SK-N-SH (cell line): ENCODE measurements at regions not wholly inside any gene's neighbourhood (a gene's known extent, or its start where the extent isn't known, plus 50 kb on each side); places are given as distances from the start of the nearest gene placed in this dataset.

ENCODE experiments used
- CTCF ChIA-PET: fragments of 300-600, 350-600 bp; formaldehyde crosslinking; extraction: SDS; loops from one replicate; lab custom pipeline; 2021; lab: Yijun Ruan, JAX
- POLR2A ChIA-PET: fragments of 350-600 bp; sonication (Branson Sonifier 250); formaldehyde crosslinking; extraction: SDS; loops from one replicate; lab custom pipeline; 2020; ENCODE audit warnings: antibody characterized with exemption, inconsistent platforms; lab: Yijun Ruan, JAX
- DNase-seq: peaks from one replicate; pipeline ENCODE4 v3.0.0; 2012
- H2AFZ ChIP-seq: fragments of 200-600 bp; sonication (generic); 2 replicates; pipeline ENCODE4 v1.8.1; 2016; ENCODE audit warnings: antibody characterized with exemption, mild to moderate bottlenecking, low read depth
- H3F3A ChIP-seq: fragments of 200-600 bp; sonication (generic); replicated peaks from 2 replicates; pipeline ENCODE3; 2016; ENCODE audit warnings: antibody characterized with exemption, mild to moderate bottlenecking; ENCODE audit not compliant: insufficient read depth
- H3K27ac ChIP-seq, 2 experiments: fragments of 200-500 bp in 1 of 2; fragments of 200-600 bp in 1 of 2; sonication (Bioruptor generic) in 1 of 2; sonication (generic), shearing (Covaris generic) in 1 of 2; 2 replicates each; pipeline versions ENCODE4 v1.5.1 to v1.6.1; 2014 to 2016; ENCODE audit warnings: low read depth in 2 of 2, inconsistent platforms in 1 of 2, low read length in 1 of 2, mild to moderate bottlenecking in 1 of 2, mixed read lengths in 1 of 2
- H3K27me3 ChIP-seq: fragments of 200-600 bp; sonication (generic), shearing (Covaris generic); 2 replicates; pipeline ENCODE4 v1.6.1; 2016; ENCODE audit warnings: mixed run types; ENCODE audit not compliant: insufficient read depth
- H3K36me3 ChIP-seq, 2 experiments: fragments of 200-500 bp in 1 of 2; fragments of 200-600 bp in 1 of 2; sonication (Bioruptor generic) in 1 of 2; sonication (generic) in 1 of 2; replicated peaks in 1 of 2; 2 replicates each; pipeline versions ENCODE3 to v1.5.1; 2014 to 2016; ENCODE audit warnings: low read length in 1 of 2, mild to moderate bottlenecking in 1 of 2; ENCODE audit not compliant: insufficient read depth in 2 of 2, control insufficient read depth in 1 of 2
- H3K4me1 ChIP-seq, 2 experiments: fragments of 200-500 bp in 1 of 2; fragments of 200-600 bp in 1 of 2; sonication (Bioruptor generic) in 1 of 2; sonication (generic), shearing (Covaris generic) in 1 of 2; 2 replicates each; pipeline versions ENCODE4 v1.5.1 to v1.6.1; 2014 to 2016; ENCODE audit warnings: low read depth in 1 of 2, low read length in 1 of 2, mixed run types in 1 of 2; ENCODE audit not compliant: insufficient read depth in 2 of 2, control insufficient read depth in 1 of 2
- H3K4me2 ChIP-seq: fragments of 200-600 bp; sonication (generic), shearing (Covaris generic); 2 replicates; pipeline ENCODE4 v1.6.1; 2017; ENCODE audit warnings: mixed run types
- H3K4me3 ChIP-seq, 2 experiments: fragments of 200-500 bp in 1 of 2; fragments of 200-600 bp in 1 of 2; sonication (Bioruptor generic) in 1 of 2; sonication (generic), shearing (Covaris generic) in 1 of 2; 2 replicates each; pipeline versions ENCODE4 v1.5.1 to v1.8.1; 2014 to 2016; ENCODE audit warnings: low read depth in 2 of 2, inconsistent platforms in 1 of 2, low read length in 1 of 2, mild to moderate bottlenecking in 1 of 2, mixed read lengths in 1 of 2, moderate library complexity in 1 of 2
- H3K79me2 ChIP-seq: fragments of 200-600 bp; sonication (generic); 2 replicates; pipeline ENCODE4 v1.8.1; 2017; ENCODE audit warnings: mild to moderate bottlenecking; ENCODE audit not compliant: insufficient read depth
- H3K9ac ChIP-seq: fragments of 200-600 bp; sonication (generic); 2 replicates; pipeline ENCODE4 v1.6.1; 2017; ENCODE audit warnings: mixed run types
- H3K9me2 ChIP-seq: fragments of 200-600 bp; sonication (generic); 2 replicates; pipeline ENCODE4 v1.6.1; 2017; ENCODE audit warnings: mixed run types
- H3K9me3 ChIP-seq: fragments of 200-600 bp; sonication (generic); 2 replicates; pipeline ENCODE4 v1.6.1; 2017; ENCODE audit warnings: mixed run types, mild to moderate bottlenecking, moderate library complexity
- H4K20me1 ChIP-seq: fragments of 200-600 bp; sonication (generic); 2 replicates; pipeline ENCODE4 v1.6.1; 2017; ENCODE audit warnings: mild to moderate bottlenecking, mixed run types; ENCODE audit not compliant: insufficient read depth
- CHD2 ChIP-seq: fragments of 150-350 bp; IDR thresholded peaks from 2 replicates; pipeline ENCODE4 v1.6.1; 2018; ENCODE audit warnings: low read length; ENCODE audit not compliant: partially characterized antibody
- CTCF ChIP-seq: fragments of 200-600 bp; sonication (generic); IDR thresholded peaks from 2 replicates; pipeline ENCODE4 v1.6.1; 2017; ENCODE audit warnings: antibody characterized with exemption, mild to moderate bottlenecking, moderate library complexity
- ELF1 ChIP-seq: IDR thresholded peaks from 2 replicates; pipeline ENCODE4 v1.4.0; 2012
- FOSL2 ChIP-seq: IDR thresholded peaks from 2 replicates; pipeline ENCODE4 v1.4.0; 2012; ENCODE audit warnings: low read depth, mild to moderate bottlenecking, moderate library complexity, borderline replicate concordance
- FOXJ3 ChIP-seq: sonication (generic); formaldehyde crosslinking; IDR thresholded peaks from 2 replicates; pipeline ENCODE4 v1.5.1; 2020; ENCODE audit warnings: mild to moderate bottlenecking, missing genetic modification reagents
- GABPA ChIP-seq: IDR thresholded peaks from 2 replicates; pipeline ENCODE4 v1.4.0; 2012; ENCODE audit warnings: low read depth, mild to moderate bottlenecking
- JUND ChIP-seq: IDR thresholded peaks from 2 replicates; pipeline ENCODE4 v1.4.0; 2012
- MAX ChIP-seq: IDR thresholded peaks from 2 replicates; pipeline ENCODE4 v1.4.0; 2012; ENCODE audit warnings: low read depth
- MEF2A ChIP-seq: IDR thresholded peaks from 2 replicates; pipeline ENCODE4 v1.4.0; 2012; ENCODE audit warnings: low read depth, borderline replicate concordance
- NFIC ChIP-seq: IDR thresholded peaks from 2 replicates; pipeline ENCODE4 v1.4.0; 2012; ENCODE audit warnings: borderline replicate concordance
- PBX3 ChIP-seq: IDR thresholded peaks from 2 replicates; pipeline ENCODE4; 2012
- POLR2AphosphoS5 ChIP-seq: IDR thresholded peaks from 2 replicates; pipeline ENCODE4 v1.6.1; 2012; ENCODE audit warnings: low read depth, low read length
- RAD21 ChIP-seq: IDR thresholded peaks from 2 replicates; pipeline ENCODE4 v1.6.1; 2012; ENCODE audit warnings: mild to moderate bottlenecking, low read length
- RCOR1 ChIP-seq: fragments of 150-350 bp; IDR thresholded peaks from 2 replicates; pipeline ENCODE4 v1.6.1; 2017; ENCODE audit warnings: antibody characterized with exemption, low read length
- RFX5 ChIP-seq: IDR thresholded peaks from 2 replicates; pipeline ENCODE4 v1.6.1; 2012; ENCODE audit warnings: mild to moderate bottlenecking, improper control_type of control experiment, low read length
- RXRA ChIP-seq: IDR thresholded peaks from 2 replicates; pipeline ENCODE4 v1.4.0; 2012; ENCODE audit warnings: low read depth, mild to moderate bottlenecking, borderline replicate concordance
- SIN3A ChIP-seq: IDR thresholded peaks from 2 replicates; pipeline ENCODE4 v1.6.1; 2012; ENCODE audit warnings: low read depth, mild to moderate bottlenecking, low read length, moderate library complexity, borderline replicate concordance
- SMC3 ChIP-seq: IDR thresholded peaks from 2 replicates; pipeline ENCODE4 v1.6.1; 2012; ENCODE audit warnings: low read depth, low read length, improper control_type of control experiment
- TCF12 ChIP-seq: IDR thresholded peaks from 2 replicates; pipeline ENCODE4 v1.4.0; 2012
- TEAD4 ChIP-seq: IDR thresholded peaks from 2 replicates; pipeline ENCODE4 v1.4.0; 2012; ENCODE audit warnings: mild to moderate bottlenecking, borderline replicate concordance; ENCODE audit not compliant: insufficient read depth
- USF2 ChIP-seq: fragments of 150-350 bp; IDR thresholded peaks from 2 replicates; pipeline ENCODE4 v1.6.1; 2017; ENCODE audit warnings: antibody characterized with exemption, low read length, low read depth, borderline replicate concordance
- YY1 ChIP-seq: IDR thresholded peaks from 2 replicates; pipeline ENCODE4 v1.4.0; 2012; ENCODE audit warnings: low read depth, mild to moderate bottlenecking
- ZBTB33 ChIP-seq: IDR thresholded peaks from 2 replicates; pipeline ENCODE4 v1.4.0; 2012; ENCODE audit warnings: low read depth, borderline replicate concordance
- WGBS: methylation state at CpG from one replicate; pipeline ENCODE4 v1.1.6; 2017; ENCODE audit warnings: low lambda C conversion rate; 5-methylcytosine and 5-hydroxymethylcytosine counted together

DNA sequence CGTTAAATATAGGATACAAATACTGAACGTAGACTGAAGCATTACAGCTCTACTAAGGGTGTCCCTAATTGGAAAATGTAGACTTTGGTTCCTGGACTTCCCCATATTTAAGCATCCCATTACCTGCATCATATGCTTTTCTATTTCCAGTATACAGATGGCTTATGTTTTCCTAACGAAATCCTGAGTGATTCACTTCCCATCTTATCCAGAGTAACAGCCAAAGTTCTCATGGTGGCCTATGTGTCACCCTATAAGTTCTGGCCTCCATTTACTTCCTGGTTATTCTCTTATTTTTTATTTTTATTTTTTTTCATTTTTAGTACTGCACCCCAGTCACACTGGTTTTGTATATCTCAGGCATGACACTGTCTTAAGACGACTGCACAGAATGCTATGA, 552.3 kb downstream of the PRDM9 start:
- no peak overlapping the region for H3K4me3 ChIP-seq
- TF ChIP-seq TCF12 = no peak
- TF ChIP-seq SMC3 = no peak
- TF ChIP-seq NFIC = no peak
- TF ChIP-seq MAX = no peak
- no peak for TF ChIP-seq RCOR1
- TF ChIP-seq POLR2AphosphoS5 = no peak
- TF ChIP-seq JUND = no peak
- TF ChIP-seq RXRA = no peak
- TF ChIP-seq CHD2 = no peak
- no peak for TF ChIP-seq FOXJ3
- no peak for TF ChIP-seq FOSL2
- no peak for TF ChIP-seq TEAD4
- TF ChIP-seq PBX3 = no peak
- TF ChIP-seq, all 33 proteins: peak for 0
- POLR2A ChIA-PET = no interaction called here

GRCh38 chr5:24065779-24066178, 558.4 kb downstream of the PRDM9 start:
- no peak overlapping the region for H3K4me3 ChIP-seq
- ChIA-PET POLR2A (no interaction called here), CTCF (no interaction called here)
- H3K36me3 ChIP-seq = no peaks in the 10 kb centered on the region
- no peaks in the 10 kb centered on the region for H3K27me3 ChIP-seq
- no peak overlapping the region for H2AFZ ChIP-seq
- WGBS = 6% methylated on average over 4 of the region's 4 CpGs
- H3F3A ChIP-seq = no peaks in the 10 kb centered on the region
- H4K20me1 ChIP-seq = no peaks in the 10 kb centered on the region
- no peak overlapping the region for H3K4me2 ChIP-seq
- H3K9ac ChIP-seq = no peak overlapping the region
- no peak for DNase-seq
- no peaks in the 10 kb centered on the region for H3K79me2 ChIP-seq
- H3K27ac ChIP-seq = no peak overlapping the region
- no peaks in the 10 kb centered on the region for H3K4me1 ChIP-seq
- H3K9me3 ChIP-seq = no peaks in the 10 kb centered on the region
- no peaks in the 10 kb centered on the region for H3K9me2 ChIP-seq
- TF ChIP-seq FOSL2 = no peak
- no peak for TF ChIP-seq SIN3A
- no peak for TF ChIP-seq RCOR1
- TF ChIP-seq NFIC = no peak
- TF ChIP-seq RFX5 = no peak
- TF ChIP-seq MAX = no peak
- no peak for TF ChIP-seq PBX3
- no peak for TF ChIP-seq ELF1
- no peak for TF ChIP-seq CTCF
- TF ChIP-seq CHD2 = no peak
- TF ChIP-seq RAD21 = no peak
- TF ChIP-seq MEF2A = no peak
- no peak for TF ChIP-seq USF2
- TF ChIP-seq YY1 = no peak
- no peak for TF ChIP-seq ZBTB33
- no peak for TF ChIP-seq GABPA

More for the DNA sequence above, 552.3 kb downstream of the PRDM9 start:
- Histone ChIP-seq H3K4me1 (no peaks in the 10 kb centered on the region), H3K4me2 (no peak overlapping the region), H3F3A (no peaks in the 10 kb centered on the region), H3K27ac (no peak overlapping the region), H3K9ac (no peak overlapping the region), H3K79me2 (no peaks in the 10 kb centered on the region), H2AFZ (no peak overlapping the region), H3K36me3 (no peaks in the 10 kb centered on the region), H4K20me1 (no peaks in the 10 kb centered on the region), H3K27me3 (no peaks in the 10 kb centered on the region), H3K9me2 (no peaks in the 10 kb centered on the region), H3K9me3 (no peaks in the 10 kb centered on the region)
- WGBS = 6% methylated on average over 4 of the region's 4 CpGs
- no peak for DNase-seq
- CTCF ChIA-PET = no interaction called here
